NCI-H1436 (cell line): ENCODE measurements at regions not wholly inside any gene's neighbourhood (a gene's known extent, or its start where the extent isn't known, plus 50 kb on each side); places are given as distances from the start of the nearest gene placed in this dataset.

Source experiments
- DNase-seq: peaks from one replicate; lab custom pipeline; 2025; lab: John Stamatoyannopoulos, UW

DNA sequence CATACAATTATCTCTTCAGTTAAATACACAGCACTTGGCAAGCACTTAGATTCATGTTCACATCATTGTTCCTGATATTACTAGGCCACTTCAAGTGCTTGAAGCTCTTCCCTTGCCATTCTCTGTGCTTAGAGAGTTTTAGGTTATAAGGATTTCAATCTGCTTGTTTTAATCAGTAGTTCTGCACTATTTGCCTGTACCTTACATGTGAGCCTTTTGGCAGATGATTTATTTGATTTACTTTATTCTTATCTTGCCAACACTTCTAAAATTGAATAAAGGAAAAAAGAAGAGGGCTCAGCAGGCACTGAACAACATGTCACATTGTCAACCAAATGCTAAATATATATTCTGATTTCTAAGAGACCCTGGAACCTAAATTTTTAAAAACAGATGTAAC is 363.8 kb upstream of the USP15 start:
- no peak for DNase-seq

DNA sequence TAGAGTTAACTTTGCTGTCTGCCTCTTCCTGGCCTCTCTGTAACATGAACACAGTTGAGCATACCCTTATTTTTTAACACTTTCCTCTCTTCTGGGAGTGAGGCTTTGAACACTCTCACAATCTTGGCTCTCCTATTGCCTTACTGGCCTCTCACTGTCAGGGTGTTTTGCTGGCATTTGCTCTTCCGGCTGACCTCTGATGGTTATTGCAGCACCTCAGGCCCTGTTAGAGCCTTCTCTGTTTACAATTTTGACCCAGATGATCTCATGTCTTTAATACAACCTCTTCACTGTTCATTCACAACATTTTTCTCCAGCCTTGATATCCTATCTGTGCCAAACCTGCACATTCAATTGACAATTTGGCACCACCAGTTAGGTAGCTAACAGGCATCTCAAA is 357.8 kb upstream of the USP15 start:
- DNase-seq = no peak

DNA sequence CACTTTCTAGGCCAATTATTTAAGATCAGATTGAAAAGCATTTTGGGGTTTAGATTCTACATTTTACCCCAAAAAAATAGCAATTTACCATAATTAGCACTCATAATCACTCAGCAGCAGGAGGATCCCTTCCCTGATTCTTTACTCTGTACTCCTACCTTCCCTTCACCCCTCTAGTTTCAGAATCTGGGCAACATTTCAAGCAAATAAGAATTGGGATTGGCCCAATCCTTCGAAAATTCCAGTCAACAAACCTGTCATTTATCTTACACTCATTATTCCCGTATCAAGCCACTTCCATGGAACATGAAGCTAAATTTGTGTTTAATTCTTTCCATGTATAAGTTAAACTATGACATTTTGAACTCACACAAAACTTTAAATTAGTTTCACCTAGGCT is 349.1 kb upstream of the USP15 start:
- no peak for DNase-seq

GRCh38 chr12:61915420-61915819 is 344.8 kb upstream of the USP15 start:
- no peak for DNase-seq

DNA sequence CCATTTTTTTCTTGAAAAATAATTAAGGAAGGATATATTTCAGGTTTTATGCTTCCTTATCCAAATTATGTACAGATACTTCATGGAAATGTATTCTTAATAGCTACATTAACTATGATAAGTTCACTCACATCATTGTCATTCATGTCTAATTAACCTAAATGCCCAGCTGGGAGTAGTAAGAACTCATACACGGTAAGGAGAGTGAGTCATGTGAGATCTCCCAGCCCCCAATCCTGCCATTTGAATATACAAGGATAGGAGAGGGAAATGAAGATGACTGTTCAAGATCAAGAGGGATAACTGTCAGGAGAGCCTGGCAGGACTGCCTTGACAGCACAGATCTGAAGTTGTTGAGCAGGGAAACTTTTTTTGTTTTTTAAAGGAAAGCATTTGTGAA is 343.4 kb upstream of the USP15 start:
- no peak for DNase-seq

DNA sequence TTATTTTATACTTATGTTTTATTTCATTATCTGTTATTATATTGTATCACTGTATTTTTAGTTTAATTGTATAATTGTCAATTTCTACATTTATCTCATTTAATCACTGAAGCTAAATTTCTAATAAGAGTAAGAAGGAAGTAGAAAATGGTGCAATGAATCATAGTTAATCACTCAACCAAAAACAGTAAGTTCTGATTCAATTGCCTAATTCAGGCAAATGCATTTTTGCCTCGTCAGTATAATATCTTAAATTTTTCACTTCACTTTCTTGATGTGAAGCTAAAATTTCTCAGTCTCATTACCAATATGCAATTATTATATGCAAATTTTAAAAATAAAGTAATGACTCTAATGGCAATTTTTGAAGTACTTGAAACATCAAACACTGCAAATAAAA is 340.5 kb upstream of the USP15 start:
- DNase-seq = no peak

GRCh38 chr12:61920230-61920629 is 340.0 kb upstream of the USP15 start:
- DNase-seq = no peak

GRCh38 chr12:61923152-61923551 is 337.1 kb upstream of the USP15 start:
- no peak for DNase-seq

GRCh38 chr12:61934564-61934963 is 325.6 kb upstream of the USP15 start:
- no peak for DNase-seq

DNA sequence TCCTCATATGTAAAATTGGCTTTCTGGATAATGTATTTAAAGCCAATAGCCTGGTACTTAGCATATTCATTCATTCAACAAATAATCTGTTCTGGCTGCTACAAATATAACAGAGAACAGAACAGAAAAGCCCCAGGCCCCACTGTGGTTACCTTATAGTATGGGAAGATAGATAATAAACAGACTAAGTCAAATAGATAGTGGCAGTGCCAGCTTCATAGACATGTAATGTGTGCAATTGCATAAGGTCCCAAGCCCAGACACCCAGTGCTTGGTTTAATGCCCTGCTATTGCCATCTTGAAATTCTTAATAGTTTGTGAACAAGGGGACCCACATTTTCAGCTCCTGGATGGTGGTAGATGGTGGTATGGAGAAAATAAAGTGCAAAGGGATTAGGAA is 320.2 kb upstream of the USP15 start:
- DNase-seq = no peak

DNA sequence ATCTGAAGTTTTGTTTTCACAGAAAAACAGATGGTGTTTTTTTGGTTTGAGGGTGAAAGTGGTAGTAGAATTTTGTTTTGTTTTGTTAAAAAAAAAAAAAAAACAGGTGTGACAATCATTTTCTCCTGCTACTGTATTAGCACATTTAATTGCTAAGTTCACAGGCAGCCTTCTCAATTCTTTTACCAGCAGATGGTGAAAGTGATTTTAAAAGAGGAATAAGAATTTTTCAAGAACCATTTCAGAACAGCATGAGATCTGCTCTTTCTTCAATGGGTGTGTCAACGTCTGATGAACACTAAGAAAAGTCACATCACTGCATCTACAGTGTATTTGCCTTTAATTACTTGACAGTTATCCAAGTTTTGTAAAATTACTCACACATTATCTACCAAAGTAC is 303.7 kb upstream of the USP15 start:
- DNase-seq = no peak

DNA sequence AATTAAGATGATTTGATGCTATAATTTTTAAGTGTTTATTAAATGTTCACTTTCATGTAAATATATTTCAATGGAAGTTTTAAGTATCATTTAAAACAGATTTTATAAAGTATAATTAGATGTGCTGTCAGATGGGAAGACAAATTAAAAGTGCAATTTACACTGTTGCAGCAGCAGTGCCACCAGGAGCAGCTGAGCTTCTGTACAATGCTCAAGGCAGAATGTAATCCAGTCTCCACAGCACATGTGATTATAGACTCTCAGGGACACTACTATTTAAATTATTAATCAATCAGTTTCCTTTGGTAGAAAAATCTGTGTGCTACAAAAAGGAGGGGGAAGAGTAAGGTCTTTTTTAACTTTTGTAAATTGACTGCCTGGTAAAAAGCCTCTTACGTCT is 285.7 kb upstream of the USP15 start:
- no peak for DNase-seq

DNA sequence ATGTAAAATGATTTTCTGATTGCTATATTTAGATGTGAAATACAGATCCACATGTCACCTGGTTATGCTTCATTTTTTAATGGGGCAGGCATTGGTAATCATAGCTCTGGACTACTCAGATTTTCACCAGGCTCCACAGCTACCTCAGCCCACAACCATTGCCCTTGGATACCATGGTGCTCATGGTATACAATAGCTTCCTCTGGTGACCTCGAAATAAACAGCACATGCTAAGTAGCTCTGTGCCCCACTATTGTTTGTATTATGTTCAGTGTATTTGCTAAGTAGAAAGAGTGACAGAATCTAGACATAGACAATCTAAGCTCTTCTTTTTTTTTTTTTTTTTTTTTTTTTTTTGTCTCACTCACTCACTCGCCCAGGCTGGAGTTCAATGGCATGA is 274.4 kb upstream of the USP15 start:
- DNase-seq = no peak

DNA sequence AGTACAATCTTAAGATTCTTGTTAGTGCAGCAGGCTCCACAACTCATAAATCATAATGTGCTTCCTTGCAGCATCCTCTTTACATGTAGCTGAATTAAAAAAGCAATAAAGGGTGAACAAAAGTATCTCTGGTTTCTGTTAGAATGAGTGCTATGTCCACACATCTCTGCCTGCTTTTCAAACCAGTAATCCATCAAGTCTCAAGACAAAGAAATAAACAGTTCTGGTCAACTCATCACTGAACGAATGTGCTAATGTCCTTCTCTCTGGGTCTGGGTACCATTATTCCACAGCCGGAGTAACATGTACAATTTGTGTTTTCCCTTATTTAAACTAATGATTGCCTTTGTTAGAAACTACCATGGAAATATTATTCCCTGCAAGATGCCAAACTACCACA is 273.0 kb upstream of the USP15 start:
- no peak for DNase-seq

DNA sequence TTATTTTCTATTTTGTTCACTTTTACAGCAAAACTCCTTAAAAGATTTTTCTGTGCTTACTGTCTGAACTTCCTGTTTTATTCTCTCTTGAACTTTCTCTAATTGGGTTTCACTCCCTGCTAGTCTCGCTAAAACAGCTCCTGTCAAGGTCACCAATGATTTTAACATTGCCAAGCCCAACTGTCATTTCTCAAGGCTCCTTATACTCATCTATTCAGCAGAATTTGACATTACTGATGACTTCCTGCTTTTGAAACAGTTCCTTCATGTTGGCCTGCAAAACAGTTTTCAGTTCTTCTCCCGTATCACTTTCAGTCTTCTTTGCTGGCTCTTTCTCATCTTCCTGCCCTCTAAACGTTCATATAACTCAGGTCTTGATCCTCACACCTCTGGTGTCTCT is 268.5 kb upstream of the USP15 start:
- no peak for DNase-seq

DNA sequence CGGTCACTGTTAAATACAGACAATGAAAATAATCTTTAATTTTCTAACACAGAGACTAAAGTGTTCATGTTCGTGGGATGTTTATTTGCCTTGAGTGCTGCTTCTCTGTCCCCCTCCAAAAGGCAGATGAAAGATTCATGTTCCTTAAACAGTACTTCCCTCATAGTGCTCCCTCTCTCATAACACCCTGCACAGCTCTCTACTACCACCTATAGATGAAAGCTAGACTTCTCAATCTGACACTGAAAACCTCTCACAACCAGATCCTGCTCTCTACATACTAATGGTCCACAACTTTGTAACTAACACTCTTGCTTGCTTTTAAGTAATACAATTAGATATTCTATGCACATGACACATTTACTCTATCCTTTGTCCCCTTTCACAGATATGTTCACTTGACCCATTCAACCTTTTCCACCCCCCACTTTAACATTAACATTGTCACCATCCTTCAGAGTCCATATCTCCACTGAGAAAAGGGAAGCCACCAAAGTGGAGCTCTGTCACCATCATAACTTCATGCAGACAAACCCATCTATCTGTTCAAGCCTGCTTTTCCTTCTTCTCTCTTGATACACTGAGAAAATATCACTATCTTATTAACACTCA is 266.4 kb upstream of the USP15 start:
- DNase-seq = no peak

- no peak for DNase-seq
Observed at GRCh38 chr12:61996717-61997116, 263.5 kb upstream of the USP15 start.

- DNase-seq = no peak
Observed at GRCh38 chr12:61998791-61999190, 261.4 kb upstream of the USP15 start.

DNA sequence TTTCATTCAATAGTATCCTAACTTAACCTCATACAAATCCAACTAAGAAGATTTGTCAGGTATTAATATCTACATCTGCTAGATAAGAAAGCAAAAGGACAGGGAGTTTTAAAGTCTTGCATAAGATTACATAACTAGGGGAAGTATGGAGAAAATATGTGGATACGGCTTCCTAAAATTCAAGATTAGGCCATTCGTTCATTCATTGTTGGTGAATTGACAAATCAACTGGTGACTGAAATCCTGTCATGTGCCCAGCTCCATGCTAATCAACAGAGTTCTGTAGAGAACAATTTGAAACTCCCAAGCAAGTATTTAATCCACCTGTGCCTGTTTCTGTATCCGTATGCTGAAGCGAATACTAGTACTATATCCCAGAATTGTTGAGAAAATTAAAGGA is 260.9 kb upstream of the USP15 start:
- DNase-seq = no peak

- no peak for DNase-seq
Observed at GRCh38 chr12:62001424-62001823, 258.8 kb upstream of the USP15 start.

GRCh38 chr12:62003226-62003625 is 257.0 kb upstream of the USP15 start:
- DNase-seq = no peak

DNA sequence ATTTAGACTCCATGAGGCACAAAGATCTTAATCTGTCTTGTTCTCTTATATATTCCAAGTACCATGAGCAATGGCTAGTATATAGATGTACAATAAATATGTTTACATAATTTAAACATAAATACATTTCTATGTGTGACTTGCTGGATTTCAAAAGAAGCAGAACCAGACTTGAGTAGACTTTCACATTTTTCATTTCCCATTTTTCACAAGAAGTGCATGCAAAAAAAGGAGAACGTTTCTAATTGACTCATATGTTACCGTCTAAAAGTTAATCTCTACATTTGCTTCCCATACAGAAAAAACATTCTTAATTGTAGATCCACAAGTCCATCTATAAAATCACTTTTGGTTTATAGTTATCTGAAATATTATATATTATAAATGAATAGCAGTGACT is 256.5 kb upstream of the USP15 start:
- DNase-seq = no peak

DNA sequence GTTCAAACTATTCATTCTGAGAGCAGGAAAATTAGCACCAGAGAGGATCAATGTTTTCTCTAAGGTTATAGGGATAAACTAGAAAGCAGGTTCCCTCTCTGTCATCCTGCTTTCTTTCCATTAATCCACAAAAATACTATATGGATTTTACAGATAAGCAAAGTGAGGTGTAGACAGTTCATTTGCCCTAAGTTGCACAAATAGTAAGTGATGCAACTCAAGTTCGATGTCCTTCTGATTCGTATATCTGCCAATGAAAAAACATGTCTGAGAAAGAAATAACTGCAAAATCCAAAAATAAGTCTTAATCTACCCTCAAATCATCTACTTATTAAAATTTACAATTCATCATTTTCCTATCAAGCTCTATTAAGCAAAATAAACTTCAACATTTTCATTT is 254.6 kb upstream of the USP15 start:
- no peak for DNase-seq

GRCh38 chr12:62006076-62006732 is 254.0 kb upstream of the USP15 start:
- DNase-seq = no peak
